T-helper 2 cell treated with Interferon-gamma antibody and Interleukin-4, amounts not matched to agents 5 μg/mL and 100 μg/mL, for 36 hours (primary cell): ENCODE measurements at regions not wholly inside any gene's neighbourhood (a gene's known extent, or its start where the extent isn't known, plus 50 kb on each side); places are given as distances from the start of the nearest gene placed in this dataset.
"Not testable (repeated sequence)": the region's sequence is repeated elsewhere in the genome, so short reads cannot be mapped to it uniquely, and the experiment has no call there.

Experiments
- DNase-seq: peaks from one replicate; pipeline ENCODE4 v3.0.0; 2021; ENCODE audit warnings: low spot score
- H3K27ac Mint-ChIP-seq: one replicate; pipeline ENCODE4 v1.8.0; 2021; ENCODE audit warnings: mild to moderate bottlenecking, mixed read lengths
- H3K27me3 Mint-ChIP-seq: one replicate; pipeline ENCODE4 v1.8.0; 2021; ENCODE audit warnings: low read depth, mixed read lengths
- H3K36me3 Mint-ChIP-seq: one replicate; pipeline ENCODE4 v1.8.0; 2021; ENCODE audit warnings: low read depth, mixed read lengths
- H3K4me1 Mint-ChIP-seq: one replicate; pipeline ENCODE4 v1.8.0; 2021; ENCODE audit warnings: low read depth, mixed read lengths
- H3K4me3 Mint-ChIP-seq: one replicate; pipeline ENCODE4 v1.8.0; 2022; ENCODE audit warnings: mild to moderate bottlenecking, moderate library complexity, mixed read lengths
- H3K9me3 Mint-ChIP-seq: one replicate; pipeline ENCODE4 v1.8.0; 2021; ENCODE audit warnings: mixed read lengths

GRCh38 chr4:189147005-189147929 is 793.4 kb upstream of the FRG1 start:
- no peak overlapping the region for H3K4me3 Mint-ChIP-seq
- peaks cover 31% of the 10 kb centered on the region for H3K9me3 Mint-ChIP-seq
- H3K4me1 Mint-ChIP-seq = no peaks in the 10 kb centered on the region
- no peak for DNase-seq
- H3K27me3 Mint-ChIP-seq = no peaks in the 10 kb centered on the region
- no peak overlapping the region for H3K27ac Mint-ChIP-seq
- H3K36me3 Mint-ChIP-seq = no peaks in the 10 kb centered on the region

GRCh38 chr4:189155083-189155482 is 785.6 kb upstream of the FRG1 start:
- not testable (repeated sequence) for DNase-seq, H3K36me3 Mint-ChIP-seq, H3K4me1 Mint-ChIP-seq, H3K4me3 Mint-ChIP-seq, H3K27me3 Mint-ChIP-seq, H3K27ac Mint-ChIP-seq
- H3K9me3 Mint-ChIP-seq = peaks cover 23% of the 10 kb centered on the region

- Mint-ChIP-seq H3K27ac (no peak overlapping the region), H3K4me3 (no peak overlapping the region), H3K4me1 (no peaks in the 10 kb centered on the region), H3K27me3 (no peaks in the 10 kb centered on the region), H3K36me3 (no peaks in the 10 kb centered on the region), H3K9me3 (peaks cover 10% of the 10 kb centered on the region)
- no peak for DNase-seq
These were observed 778.4 kb upstream of the FRG1 start for GRCh38 chr4:189162073-189162789.

GRCh38 chr4:189162888-189163287 is 777.8 kb upstream of the FRG1 start:
- H3K4me1 Mint-ChIP-seq = no peaks in the 10 kb centered on the region
- no peaks in the 10 kb centered on the region for H3K36me3 Mint-ChIP-seq
- no peak for DNase-seq
- H3K27me3 Mint-ChIP-seq = no peaks in the 10 kb centered on the region
- no peak overlapping the region for H3K27ac Mint-ChIP-seq
- peaks cover 9% of the 10 kb centered on the region for H3K9me3 Mint-ChIP-seq
- H3K4me3 Mint-ChIP-seq = no peak overlapping the region

- no peak for DNase-seq
- H3K9me3 Mint-ChIP-seq = peaks cover 24% of the 10 kb centered on the region
- no peaks in the 10 kb centered on the region for H3K36me3 Mint-ChIP-seq
- H3K4me3 Mint-ChIP-seq = no peak overlapping the region
- no peak overlapping the region for H3K27ac Mint-ChIP-seq
- H3K4me1 Mint-ChIP-seq = no peaks in the 10 kb centered on the region
- H3K27me3 Mint-ChIP-seq = no peaks in the 10 kb centered on the region
These were observed 764.7 kb upstream of the FRG1 start for GRCh38 chr4:189176002-189176401.

GRCh38 chr4:189177130-189177529 is 763.5 kb upstream of the FRG1 start:
- H3K27ac Mint-ChIP-seq = no peak overlapping the region

GRCh38 chr4:189178125-189178746 is 762.4 kb upstream of the FRG1 start:
- no peaks in the 10 kb centered on the region for H3K36me3 Mint-ChIP-seq
- no peak overlapping the region for H3K4me3 Mint-ChIP-seq
- no peak overlapping the region for H3K27ac Mint-ChIP-seq
- H3K4me1 Mint-ChIP-seq = no peaks in the 10 kb centered on the region
- H3K9me3 Mint-ChIP-seq = peaks cover 14% of the 10 kb centered on the region
- H3K27me3 Mint-ChIP-seq = no peaks in the 10 kb centered on the region
- DNase-seq = no peak

More at GRCh38 chr4:189177130-189177529, 763.5 kb upstream of the FRG1 start:
- Mint-ChIP-seq H3K36me3 (no peaks in the 10 kb centered on the region), H3K4me3 (no peak overlapping the region), H3K4me1 (no peaks in the 10 kb centered on the region), H3K27me3 (no peaks in the 10 kb centered on the region), H3K9me3 (peaks cover 20% of the 10 kb centered on the region)
- DNase-seq = no peak

- no peaks in the 10 kb centered on the region for H3K36me3 Mint-ChIP-seq
- H3K4me3 Mint-ChIP-seq = no peak overlapping the region
- H3K27me3 Mint-ChIP-seq = no peaks in the 10 kb centered on the region
- no peak overlapping the region for H3K27ac Mint-ChIP-seq
- no peaks in the 10 kb centered on the region for H3K4me1 Mint-ChIP-seq
- no peak for DNase-seq
- H3K9me3 Mint-ChIP-seq = peaks cover 21% of the 10 kb centered on the region
These were observed 754.8 kb upstream of the FRG1 start for GRCh38 chr4:189185810-189186432.

- no peak overlapping the region for H3K4me3 Mint-ChIP-seq
- H3K36me3 Mint-ChIP-seq = no peaks in the 10 kb centered on the region
- no peak for DNase-seq
- no peaks in the 10 kb centered on the region for H3K27me3 Mint-ChIP-seq
- no peak overlapping the region for H3K27ac Mint-ChIP-seq
- peaks cover 30% of the 10 kb centered on the region for H3K9me3 Mint-ChIP-seq
- no peaks in the 10 kb centered on the region for H3K4me1 Mint-ChIP-seq
These were observed 753.1 kb upstream of the FRG1 start for GRCh38 chr4:189187531-189188052.

- Mint-ChIP-seq H3K4me3 (no peak overlapping the region), H3K27me3 (no peaks in the 10 kb centered on the region), H3K9me3 (peaks cover 3% of the 10 kb centered on the region), H3K27ac (no peak overlapping the region), H3K36me3 (no peaks in the 10 kb centered on the region), H3K4me1 (peaks cover 6% of the 10 kb centered on the region)
- DNase-seq = no peak
These were observed 742.0 kb upstream of the FRG1 start for GRCh38 chr4:189198624-189199023.

- H3K4me1 Mint-ChIP-seq = peaks cover 6% of the 10 kb centered on the region
- no peaks in the 10 kb centered on the region for H3K27me3 Mint-ChIP-seq
- no peaks in the 10 kb centered on the region for H3K9me3 Mint-ChIP-seq
- no peak for DNase-seq
- H3K4me3 Mint-ChIP-seq = no peak overlapping the region
- H3K36me3 Mint-ChIP-seq = no peaks in the 10 kb centered on the region
- no peak overlapping the region for H3K27ac Mint-ChIP-seq
These were observed 740.3 kb upstream of the FRG1 start for GRCh38 chr4:189200353-189200752.

- Mint-ChIP-seq H3K27me3 (no peaks in the 10 kb centered on the region), H3K9me3 (peaks cover under 1% of the 10 kb centered on the region), H3K27ac (peak overlapping the region; percentile 85), H3K36me3 (no peaks in the 10 kb centered on the region), H3K4me1 (peaks cover 6% of the 10 kb centered on the region), H3K4me3 (peak overlapping the region; percentile 81)
- DNase-seq = peak; percentile 9
These were observed 738.3 kb upstream of the FRG1 start for GRCh38 chr4:189202182-189202868.

- no peak for DNase-seq
- H3K27ac Mint-ChIP-seq = peak overlapping the region; percentile 19
- peak overlapping the region; percentile 19 for H3K4me3 Mint-ChIP-seq
These were observed 737.8 kb upstream of the FRG1 start for GRCh38 chr4:189202869-189203271.

More at GRCh38 chr4:189202869-189203271, 737.8 kb upstream of the FRG1 start:
- Mint-ChIP-seq H3K27me3 (no peaks in the 10 kb centered on the region), H3K9me3 (peaks cover 5% of the 10 kb centered on the region), H3K4me1 (peaks cover 6% of the 10 kb centered on the region), H3K36me3 (no peaks in the 10 kb centered on the region)
